Mucosa of descending colon (tissue), 3 donors: ENCODE measurements at regions not wholly inside any gene's neighbourhood (a gene's known extent, or its start where the extent isn't known, plus 50 kb on each side); places are given as distances from the start of the nearest gene placed in this dataset.

ENCODE experiments used
- ATAC-seq: fragments of 200-7000 bp; cut with Tn5 transposase; one replicate; pipeline ENCODE4 v1.9.1; 2020; ENCODE audit warnings: mild to moderate bottlenecking, moderate library complexity
- DNase-seq, 3 donors: peaks; one replicate each; pipeline ENCODE4 v3.0.0-alpha.2; 2020
- H3K36me3 ChIP-seq: fragments of 200-600 bp; one replicate; pipeline ENCODE4 v1.8.0; 2021; ENCODE audit warnings: low read depth, mild to moderate bottlenecking
- H3K4me1 ChIP-seq: fragments of 200-600 bp; one replicate; pipeline ENCODE4 v1.8.0; 2021; ENCODE audit warnings: low read depth, mild to moderate bottlenecking
- H3K4me3 ChIP-seq: fragments of 200-600 bp; one replicate; pipeline ENCODE4 v1.8.0; 2021; ENCODE audit warnings: mild to moderate bottlenecking
- H3K9me3 ChIP-seq: fragments of 200-600 bp; one replicate; pipeline ENCODE4 v1.8.0; 2021; ENCODE audit warnings: mild to moderate bottlenecking
- CTCF ChIP-seq: fragments of 200-600 bp; IDR thresholded peaks from one replicate; pipeline ENCODE4 v1.8.0; 2022; ENCODE audit warnings: antibody characterized with exemption, mild to moderate bottlenecking
- intact Hi-C, 2 donors: fragments of 100-400 bp; cut with DNase I in 1 of 2; cut with micrococcal nuclease in 1 of 2; formaldehyde crosslinking; loops; one replicate each; pipeline versions ENCODE4 v1.11.0 to v1.11.1; 2022; cut with DNase I, micrococcal nuclease
- donor health status: DM: no; HTN: no; CAD: no; lungs with moderate emphysema.
- donor health status: DM: no; HTN: no; CAD: no.
- donor health status: DM: no; HTN: yes; CAD: no.

- intact Hi-C loops, result no loop called here
- Histone ChIP-seq H3K36me3 (no peaks in the 10 kb centered on the region), H3K4me1 (no peaks in the 10 kb centered on the region), H3K4me3 (no peak overlapping the region), H3K9me3 (no peaks in the 10 kb centered on the region)
- ATAC-seq, result no peak
- no peak for DNase-seq
- no peak for TF ChIP-seq CTCF
Measured at GRCh38 chr6:54009052-54009654, 102.1 kb upstream of the MLIP start.

DNA sequence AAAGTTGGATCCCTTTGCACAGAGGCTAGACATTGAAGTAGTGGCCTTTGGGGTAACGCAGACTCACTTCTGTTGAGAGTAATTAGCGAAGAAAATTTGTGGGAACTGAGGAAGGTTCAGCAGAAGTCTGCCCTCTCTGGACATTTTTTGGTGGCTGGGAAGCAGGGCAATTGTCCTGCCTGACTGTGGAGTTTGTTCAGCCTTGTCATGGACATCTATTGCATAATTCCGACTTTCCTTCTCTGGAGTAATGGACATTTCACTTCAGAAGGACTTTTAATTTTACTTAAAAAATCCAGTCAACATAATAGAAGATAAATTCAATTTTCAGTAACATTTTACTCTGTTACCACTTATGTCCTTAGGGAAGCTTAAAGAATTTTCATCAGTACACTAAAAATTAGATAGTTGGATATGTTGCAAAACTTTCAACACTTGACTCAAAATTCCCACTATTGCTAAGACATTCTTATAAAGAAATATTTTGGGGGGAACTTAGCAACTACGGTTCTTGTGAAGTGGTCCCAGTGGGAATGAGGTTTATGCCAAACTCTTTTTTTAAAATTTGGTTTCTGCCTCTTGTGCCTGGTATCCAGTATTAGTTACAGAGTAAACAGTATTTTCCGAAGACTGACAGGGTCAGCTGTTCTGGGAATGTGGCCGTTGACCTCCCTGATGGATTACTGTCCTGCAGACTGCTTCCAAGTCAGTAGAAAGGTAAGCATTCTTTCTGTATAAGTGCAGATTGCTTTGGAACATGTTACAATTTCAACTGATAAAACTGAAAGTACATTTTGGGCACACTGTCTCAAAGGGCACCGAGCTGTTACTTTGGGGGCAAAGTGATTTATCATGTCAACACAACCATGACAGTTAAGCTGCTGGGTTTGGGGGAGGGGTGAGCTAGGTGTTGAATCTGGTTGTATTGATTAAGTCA is 100.6 kb upstream of the MLIP start:
- intact Hi-C loops, result no loop called here
- H3K4me3 ChIP-seq, result no peak overlapping the region
- no peak for TF ChIP-seq CTCF
- H3K9me3 ChIP-seq, result no peaks in the 10 kb centered on the region
- no peaks in the 10 kb centered on the region for H3K4me1 ChIP-seq
- peak in 1 of 3 donors; percentile 4 for DNase-seq
- peak; percentile 49 for ATAC-seq
- no peaks in the 10 kb centered on the region for H3K36me3 ChIP-seq

DNA sequence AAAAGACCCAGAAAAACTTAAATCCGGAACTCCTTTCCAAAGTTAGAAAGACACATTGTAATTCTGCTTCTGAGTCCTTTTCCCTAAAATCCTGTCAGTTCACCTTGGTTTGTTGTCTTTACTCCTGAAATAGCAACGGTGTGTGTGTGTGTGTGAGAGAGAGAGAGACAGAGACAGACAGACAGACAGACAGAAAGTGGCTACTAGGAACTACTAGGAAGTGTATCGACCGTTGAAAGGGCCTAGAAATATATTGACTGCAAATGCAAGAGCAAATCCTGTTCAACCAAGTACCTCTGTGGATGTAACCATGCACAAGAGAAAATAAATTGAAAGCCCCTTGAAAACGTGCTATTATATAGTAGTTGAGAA is 100.0 kb upstream of the MLIP start:
- intact Hi-C loops, result no loop called here
- DNase-seq (no peak), ATAC-seq (no peak)
- TF ChIP-seq CTCF, result no peak
- Histone ChIP-seq H3K4me1 (no peaks in the 10 kb centered on the region), H3K9me3 (no peaks in the 10 kb centered on the region), H3K36me3 (no peaks in the 10 kb centered on the region), H3K4me3 (no peak overlapping the region)

DNA sequence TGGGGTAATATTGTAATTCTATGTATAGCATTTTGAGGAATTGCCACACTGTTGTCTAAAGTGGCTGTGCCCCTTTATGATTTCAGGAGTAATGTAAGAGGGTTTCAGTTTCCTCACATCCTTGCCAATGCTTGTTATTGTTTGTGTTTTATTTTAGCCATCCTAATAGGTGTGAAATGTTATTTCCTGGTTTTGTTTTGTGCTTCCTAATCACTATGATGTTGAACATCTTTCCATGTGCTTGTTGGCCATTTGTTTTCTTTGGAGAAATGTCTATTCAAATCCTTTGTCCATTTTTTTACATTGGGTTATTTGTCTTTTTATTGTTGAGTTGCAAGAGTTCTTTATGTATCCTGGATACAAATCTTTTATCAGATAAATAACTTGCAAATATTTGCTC is 97.3 kb upstream of the MLIP start:
- Histone ChIP-seq H3K4me3 (no peak overlapping the region), H3K4me1 (no peaks in the 10 kb centered on the region), H3K36me3 (no peaks in the 10 kb centered on the region), H3K9me3 (no peaks in the 10 kb centered on the region)
- no peak for DNase-seq
- intact Hi-C loops, result no loop called here
- no peak for TF ChIP-seq CTCF
- ATAC-seq, result no peak

- no peak for ATAC-seq
- TF ChIP-seq CTCF, result no peak
- DNase-seq, result no peak
- no peaks in the 10 kb centered on the region for H3K9me3 ChIP-seq
- H3K4me1 ChIP-seq, result no peaks in the 10 kb centered on the region
- no peak overlapping the region for H3K4me3 ChIP-seq
- intact Hi-C loops, result no loop called here
- no peaks in the 10 kb centered on the region for H3K36me3 ChIP-seq
Measured at GRCh38 chr6:54014440-54014839, 96.8 kb upstream of the MLIP start.
